ENCODE measurements at regions not wholly inside any gene's neighbourhood (a gene's known extent, or its start where the extent isn't known, plus 50 kb on each side); places are given as distances from the start of the nearest gene placed in this dataset.

DNA sequence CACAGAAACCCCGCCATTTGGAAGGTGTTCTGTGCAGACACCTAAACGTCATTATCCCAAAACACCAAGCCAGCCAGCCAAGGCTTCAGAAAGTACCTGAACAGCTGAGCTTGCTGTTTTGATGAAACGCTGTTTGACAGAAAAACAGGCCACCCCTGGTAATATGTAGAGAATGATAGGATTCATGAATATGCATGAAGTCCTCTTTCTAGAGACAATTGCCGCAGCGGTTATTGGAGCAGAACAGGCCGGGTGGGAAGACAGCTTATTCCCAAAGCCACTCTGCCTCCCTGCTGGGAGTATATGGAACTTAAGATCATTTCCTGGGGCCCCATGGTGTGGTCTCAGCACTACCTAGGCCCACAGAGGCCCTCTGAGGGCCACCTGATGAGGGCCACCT is 229.5 kb downstream of the UQCRFS1 start:
- no peak for DNase-seq (ENCODE audit: extremely low read depth, low read depth)

GRCh38 chr19:28981994-28982393 is 231.0 kb downstream of the UQCRFS1 start:
- DNase-seq (ENCODE audit: extremely low read depth, low read depth) = no peak

DNA sequence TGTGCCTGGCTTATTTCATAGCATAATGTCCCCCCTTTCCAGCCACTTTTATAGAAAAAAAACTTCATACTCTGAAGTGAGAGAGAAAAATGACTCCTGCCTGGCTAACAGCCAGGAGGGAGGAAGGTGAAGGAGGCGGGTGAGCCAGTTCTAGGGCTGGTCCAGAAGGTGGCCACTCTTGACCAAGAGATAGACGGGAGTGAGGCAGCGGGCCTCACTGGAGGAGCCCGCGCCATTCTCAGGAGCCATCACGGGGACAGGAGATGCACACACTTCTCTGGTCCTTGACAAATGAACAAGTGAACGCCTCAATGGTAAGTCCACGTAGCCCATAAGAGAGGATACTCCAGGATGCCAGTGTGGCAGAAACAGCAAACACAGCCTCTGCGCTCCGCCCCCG is 231.4 kb downstream of the UQCRFS1 start:
- no peak for DNase-seq (ENCODE audit: extremely low read depth, low read depth)

- DNase-seq (ENCODE audit: extremely low read depth, low read depth) = no peak
Measured at GRCh38 chr19:28980236-28980868, 232.6 kb downstream of the UQCRFS1 start.

GRCh38 chr19:28977826-28978225 is 235.1 kb downstream of the UQCRFS1 start:
- no peak for DNase-seq (ENCODE audit: extremely low read depth, low read depth)

DNA sequence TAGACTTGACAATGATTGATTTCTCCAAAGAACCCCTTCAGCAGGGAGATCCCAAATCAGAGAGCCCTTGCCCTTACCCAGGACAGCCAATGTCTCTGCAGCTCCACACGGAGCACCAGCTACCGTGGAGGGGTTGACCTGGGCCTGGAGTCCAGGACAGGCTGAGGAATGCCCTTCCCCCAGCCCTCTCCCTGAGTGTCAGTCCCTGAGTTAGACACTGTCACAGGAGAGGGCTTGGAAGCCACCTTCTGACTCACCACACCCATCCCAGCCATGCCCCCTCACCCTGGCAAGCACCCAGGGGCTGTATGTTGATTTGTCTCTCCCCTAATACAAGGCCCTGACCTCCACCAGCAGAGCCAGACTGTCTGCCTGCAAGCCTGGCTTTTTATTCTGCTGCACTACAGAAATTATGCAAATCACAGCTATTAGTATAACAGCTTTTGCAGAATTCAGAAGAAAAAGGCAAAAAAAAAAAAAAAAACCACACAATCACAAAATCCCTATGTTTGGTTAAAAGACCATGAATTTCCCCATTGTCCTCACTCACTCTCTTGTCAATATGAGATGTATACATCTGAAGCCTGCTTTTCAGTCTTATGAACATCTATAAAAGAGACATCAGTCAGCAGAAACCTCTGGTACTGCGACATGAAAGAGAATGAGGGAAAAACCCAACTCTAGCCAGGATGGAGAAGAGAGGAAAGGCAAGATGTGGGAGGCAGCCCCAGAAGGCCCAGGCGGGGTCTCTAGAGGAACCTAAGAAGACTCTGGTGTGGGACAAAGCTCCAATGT is 240.7 kb downstream of the UQCRFS1 start:
- DNase-seq (ENCODE audit: extremely low read depth, low read depth) = no peak

DNA sequence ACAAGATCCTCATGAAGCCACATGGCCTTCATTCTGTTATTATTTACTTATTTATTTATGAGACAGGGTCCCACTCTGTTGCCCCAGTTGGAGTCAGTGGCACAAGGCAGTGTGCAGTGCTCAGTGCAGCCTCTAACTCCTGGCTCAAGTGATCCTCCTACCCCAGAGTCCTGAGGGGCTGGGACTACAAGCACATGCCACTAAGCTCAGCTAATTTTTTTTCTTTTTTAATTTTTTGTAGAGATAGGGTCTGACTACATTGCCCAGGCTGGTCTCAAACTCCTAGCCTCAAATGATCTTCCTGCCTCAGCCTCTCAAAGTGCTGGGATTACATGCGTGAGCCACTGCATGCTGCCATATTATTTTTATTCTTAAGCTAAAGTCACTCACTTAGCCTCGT is 241.4 kb downstream of the UQCRFS1 start:
- no peak for DNase-seq (ENCODE audit: extremely low read depth, low read depth)

- DNase-seq (ENCODE audit: extremely low read depth, low read depth) = no peak
Measured at GRCh38 chr19:28971049-28971448, 241.9 kb downstream of the UQCRFS1 start.

DNA sequence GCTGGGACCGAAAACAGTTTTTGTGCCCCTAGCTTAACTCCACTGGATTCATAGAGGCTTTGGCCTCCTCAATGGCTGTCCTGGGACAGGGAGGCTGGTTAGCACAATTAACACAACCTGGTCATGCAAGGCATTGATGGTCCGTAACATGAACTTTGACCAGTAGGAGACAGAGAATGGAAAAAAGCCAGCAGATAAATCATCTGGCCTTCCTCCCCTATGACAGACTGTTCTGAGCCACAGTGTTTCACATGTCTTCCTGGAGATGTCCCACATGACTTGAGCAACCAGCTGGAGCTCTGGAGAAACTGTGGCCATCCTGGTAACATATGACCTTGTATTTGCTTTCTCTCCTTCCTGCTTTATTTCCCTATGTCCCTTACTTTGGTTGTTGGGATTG is 244.2 kb downstream of the UQCRFS1 start:
- DNase-seq (ENCODE audit: extremely low read depth, low read depth) = no peak

DNA sequence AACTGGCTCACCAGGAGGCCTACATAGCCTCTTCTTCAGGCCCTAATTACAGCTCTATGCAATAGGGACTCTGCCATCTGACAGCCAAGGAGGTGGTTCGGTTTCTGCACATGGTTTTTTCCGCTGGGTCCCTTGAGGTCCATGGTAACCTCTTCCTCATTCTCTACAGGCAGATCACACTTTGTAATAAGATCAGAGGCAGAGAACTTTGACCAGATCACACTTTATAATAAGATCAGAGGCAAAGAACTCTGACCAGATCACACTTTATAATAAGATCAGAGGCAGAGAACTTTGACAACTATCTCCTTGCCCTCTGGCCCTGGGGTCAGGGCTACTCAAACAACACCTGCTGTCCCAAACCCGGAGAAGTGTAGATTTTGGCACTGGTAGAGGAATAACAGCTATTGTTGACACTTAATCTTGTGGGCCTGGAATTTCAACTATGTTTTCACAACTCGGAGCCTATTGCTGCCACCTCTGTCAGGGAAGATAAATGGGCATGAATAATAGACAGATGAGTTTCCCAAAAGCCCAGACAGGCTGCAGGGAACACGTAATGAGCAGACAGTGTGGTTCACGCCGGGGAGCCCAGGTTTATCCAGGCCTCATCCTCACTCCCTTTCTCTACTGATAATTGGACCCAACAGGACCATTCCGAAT is 246.1 kb downstream of the UQCRFS1 start:
- no peak for DNase-seq (ENCODE audit: extremely low read depth, low read depth)

DNA sequence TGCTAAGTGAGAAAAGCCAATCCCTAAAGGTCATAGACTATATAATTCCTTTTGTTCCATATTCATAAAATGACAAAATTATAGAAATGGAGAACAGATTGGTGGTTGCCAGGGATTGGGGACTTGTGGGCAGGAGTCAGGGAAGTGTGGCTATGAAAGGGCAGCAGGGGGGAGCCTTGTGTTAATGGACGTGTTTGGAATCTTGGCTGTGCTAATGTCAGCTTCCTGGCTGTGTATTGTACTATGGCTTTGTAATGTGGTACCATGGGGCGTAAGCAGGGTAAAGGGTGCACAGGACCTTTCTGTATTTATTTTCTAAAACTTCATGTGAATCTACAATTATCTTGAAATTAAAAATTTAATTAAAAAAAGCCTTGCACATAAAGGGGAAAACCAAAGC is 248.5 kb downstream of the UQCRFS1 start:
- DNase-seq (ENCODE audit: extremely low read depth, low read depth) = no peak

- DNase-seq (ENCODE audit: extremely low read depth, low read depth) = no peak
Measured at GRCh38 chr19:28963486-28964250, 249.3 kb downstream of the UQCRFS1 start.

DNA sequence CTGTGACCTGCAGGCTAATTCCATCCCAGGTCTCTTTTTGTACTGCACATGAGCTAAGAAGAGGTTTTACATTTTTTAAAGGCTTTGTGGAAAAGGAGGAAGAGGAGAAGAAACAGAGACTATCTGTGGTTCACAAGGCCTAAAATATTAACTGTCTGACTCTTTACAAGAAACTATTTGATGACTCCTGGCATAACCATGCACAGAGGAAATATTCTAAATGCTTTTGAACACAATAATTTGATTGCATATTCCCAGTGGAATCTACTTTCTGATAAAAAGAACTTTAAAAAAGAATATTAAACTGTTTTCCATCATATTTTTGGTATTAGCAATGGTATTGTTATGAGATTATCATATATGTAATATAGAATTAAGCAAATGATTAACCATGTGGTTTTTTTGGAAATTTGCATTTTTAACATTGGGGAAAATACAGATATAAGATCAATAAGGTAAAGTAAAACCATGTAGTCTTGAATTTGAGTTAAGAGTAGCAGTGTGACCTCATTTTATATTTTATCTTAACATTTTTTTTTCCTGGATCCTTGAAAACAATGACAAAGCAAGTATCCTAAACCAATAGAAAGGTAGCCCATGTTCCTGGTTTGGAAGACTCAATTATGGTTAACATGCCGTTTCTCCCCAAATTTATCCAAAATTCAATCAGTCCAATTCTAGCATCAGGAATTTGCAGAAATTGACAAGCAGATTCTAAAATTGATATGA is 251.0 kb downstream of the UQCRFS1 start:
- no peak for DNase-seq (ENCODE audit: extremely low read depth, low read depth)

- no peak for DNase-seq (ENCODE audit: extremely low read depth, low read depth)
Measured at GRCh38 chr19:28960986-28961705, 251.8 kb downstream of the UQCRFS1 start.

DNA sequence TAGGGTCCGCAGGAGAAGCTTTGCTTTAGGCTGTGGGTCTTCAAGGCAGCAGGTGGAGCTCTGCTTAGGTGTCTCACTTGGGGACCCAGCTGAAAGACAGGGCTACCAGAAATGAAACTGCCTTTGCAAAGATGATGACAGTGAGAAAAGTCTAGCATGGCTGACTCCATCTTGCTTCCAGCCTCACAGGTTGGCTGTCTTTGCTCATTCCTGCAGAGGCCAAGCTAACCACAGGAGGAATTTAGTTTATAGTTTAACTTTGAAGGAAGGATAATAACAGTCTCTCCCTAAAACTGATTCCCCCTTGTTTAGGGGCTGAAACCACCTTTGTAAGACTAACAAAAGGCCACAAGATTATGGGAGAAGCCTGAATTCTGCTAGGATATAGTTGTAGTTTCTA is 252.4 kb downstream of the UQCRFS1 start:
- no peak for DNase-seq (ENCODE audit: extremely low read depth, low read depth)

DNA sequence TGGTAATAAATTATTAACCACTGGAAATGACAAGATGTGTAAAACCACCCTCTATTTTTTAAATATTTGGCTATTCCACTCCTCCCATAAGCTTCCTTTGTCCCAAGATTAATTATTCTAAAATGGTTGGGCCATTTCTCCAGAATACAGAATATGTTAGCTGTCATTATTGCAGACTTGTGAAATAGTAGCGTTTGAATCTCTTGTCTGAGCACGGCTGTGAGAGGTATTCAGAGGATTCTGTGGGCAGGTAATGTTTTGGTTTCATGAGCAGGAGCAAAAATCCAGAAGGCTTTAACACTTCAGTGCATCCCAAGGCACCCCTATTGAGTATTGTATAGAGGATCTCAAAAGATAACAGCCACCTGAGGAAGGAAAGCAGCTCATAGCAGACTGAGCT is 256.0 kb downstream of the UQCRFS1 start:
- DNase-seq (ENCODE audit: extremely low read depth, low read depth) = no peak

GRCh38 chr19:28956421-28956820 is 256.5 kb downstream of the UQCRFS1 start:
- DNase-seq (ENCODE audit: extremely low read depth, low read depth) = no peak

- DNase-seq (ENCODE audit: extremely low read depth, low read depth) = no peak
Measured at GRCh38 chr19:28949535-28949934, 263.4 kb downstream of the UQCRFS1 start.

GRCh38 chr19:28949027-28949426 is 263.9 kb downstream of the UQCRFS1 start:
- no peak for DNase-seq (ENCODE audit: extremely low read depth, low read depth)

GRCh38 chr19:28948566-28948965 is 264.4 kb downstream of the UQCRFS1 start:
- no peak for DNase-seq (ENCODE audit: extremely low read depth, low read depth)
